SU-DHL-6 (cell line): ENCODE measurements at regions not wholly inside any gene's neighbourhood (a gene's known extent, or its start where the extent isn't known, plus 50 kb on each side); places are given as distances from the start of the nearest gene placed in this dataset.

Experiments used
- EZH2phosphoT487 ChIP-seq: fragments of 200-600 bp; sonication (generic), shearing (Covaris generic); conservative IDR thresholded peaks from 2 replicates; pipeline ENCODE4 v1.6.1; 2018; ENCODE audit warnings: mild to moderate bottlenecking, antibody characterized with exemption, low read length, moderate library complexity, mixed read lengths
- TF ChIP-seq, protein P1 (sequence below): fragments of 200-600 bp; sonication (generic); IDR thresholded peaks from one replicate; pipeline ENCODE4 v1.5.1; 2017; ENCODE audit warnings: antibody characterized with exemption, mild to moderate bottlenecking, low read length, moderate library complexity; ENCODE audit not compliant: insufficient read depth, poor library complexity, severe bottlenecking

DNA sequence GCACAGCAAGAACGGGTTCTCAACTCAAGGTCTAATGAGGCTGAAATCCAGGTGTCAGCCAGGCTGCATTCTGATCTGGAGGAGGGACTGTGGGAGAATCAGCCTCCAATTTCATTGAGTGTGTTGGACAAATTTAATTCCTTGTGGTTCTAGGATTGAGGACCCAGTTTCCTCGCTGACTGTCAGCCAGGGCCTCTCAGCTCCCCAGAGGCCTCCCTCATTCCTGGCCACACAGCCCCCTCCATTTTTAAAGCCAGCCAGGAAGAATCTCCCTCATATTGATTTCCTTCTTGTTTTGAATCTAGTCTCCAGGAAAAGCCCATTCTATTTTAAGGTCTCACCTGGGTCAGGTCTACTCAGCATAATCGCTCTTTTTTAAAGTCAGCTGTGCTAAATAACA lies 73.7 kb upstream of the ARMC2 start:
- TF ChIP-seq, protein P1, sequence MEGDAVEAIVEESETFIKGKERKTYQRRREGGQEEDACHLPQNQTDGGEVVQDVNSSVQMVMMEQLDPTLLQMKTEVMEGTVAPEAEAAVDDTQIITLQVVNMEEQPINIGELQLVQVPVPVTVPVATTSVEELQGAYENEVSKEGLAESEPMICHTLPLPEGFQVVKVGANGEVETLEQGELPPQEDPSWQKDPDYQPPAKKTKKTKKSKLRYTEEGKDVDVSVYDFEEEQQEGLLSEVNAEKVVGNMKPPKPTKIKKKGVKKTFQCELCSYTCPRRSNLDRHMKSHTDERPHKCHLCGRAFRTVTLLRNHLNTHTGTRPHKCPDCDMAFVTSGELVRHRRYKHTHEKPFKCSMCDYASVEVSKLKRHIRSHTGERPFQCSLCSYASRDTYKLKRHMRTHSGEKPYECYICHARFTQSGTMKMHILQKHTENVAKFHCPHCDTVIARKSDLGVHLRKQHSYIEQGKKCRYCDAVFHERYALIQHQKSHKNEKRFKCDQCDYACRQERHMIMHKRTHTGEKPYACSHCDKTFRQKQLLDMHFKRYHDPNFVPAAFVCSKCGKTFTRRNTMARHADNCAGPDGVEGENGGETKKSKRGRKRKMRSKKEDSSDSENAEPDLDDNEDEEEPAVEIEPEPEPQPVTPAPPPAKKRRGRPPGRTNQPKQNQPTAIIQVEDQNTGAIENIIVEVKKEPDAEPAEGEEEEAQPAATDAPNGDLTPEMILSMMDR, result no peak
- TF ChIP-seq EZH2phosphoT487, result no peak
